ENCODE measurements at regions not wholly inside any gene's neighbourhood (a gene's known extent, or its start where the extent isn't known, plus 50 kb on each side); places are given as distances from the start of the nearest gene placed in this dataset.

- no peak for DNase-seq
- Histone ChIP-seq H3K4me3 (ENCODE audit: low read depth, low read length) (no peak overlapping the region), H3K27me3 (no peaks in the 10 kb centered on the region), H3K36me3 (no peaks in the 10 kb centered on the region), H3K4me1 (no peaks in the 10 kb centered on the region), H3K9me3 (no peaks in the 10 kb centered on the region; the same call in 1 of the 2 replicates)
- no peak for TF ChIP-seq CTCF (IDR thresholded peaks at IDR 0.05; ENCODE audit: low read depth, low read length)
Observed at GRCh38 chr6:21348504-21349195, 244.9 kb upstream of the SOX4 start.

- H3K36me3 ChIP-seq: no peaks in the 10 kb centered on the region
- H3K27me3 ChIP-seq: no peaks in the 10 kb centered on the region
- TF ChIP-seq CTCF (IDR thresholded peaks at IDR 0.05; ENCODE audit: low read depth, low read length): no peak
- no peaks in the 10 kb centered on the region for H3K9me3 ChIP-seq
- H3K4me1 ChIP-seq: no peaks in the 10 kb centered on the region
- no peak for DNase-seq
- H3K4me3 ChIP-seq (ENCODE audit: low read depth, low read length): no peak overlapping the region
Observed at GRCh38 chr6:21349834-21350233, 243.7 kb upstream of the SOX4 start.

- no peak for TF ChIP-seq CTCF (IDR thresholded peaks at IDR 0.05; ENCODE audit: low read depth, low read length)
- Histone ChIP-seq H3K4me3 (ENCODE audit: low read depth, low read length) (no peak overlapping the region), H3K4me1 (no peaks in the 10 kb centered on the region), H3K36me3 (no peaks in the 10 kb centered on the region), H3K9me3 (no peaks in the 10 kb centered on the region), H3K27me3 (no peaks in the 10 kb centered on the region)
- DNase-seq: no peak
Observed at GRCh38 chr6:21350926-21351325, 242.6 kb upstream of the SOX4 start.

GRCh38 chr6:21352131-21352530, 241.4 kb upstream of the SOX4 start:
- H3K9me3 ChIP-seq: no peaks in the 10 kb centered on the region
- H3K36me3 ChIP-seq: no peaks in the 10 kb centered on the region
- no peaks in the 10 kb centered on the region for H3K27me3 ChIP-seq
- DNase-seq: no peak
- H3K4me1 ChIP-seq: peaks cover 4% of the 10 kb centered on the region
- TF ChIP-seq CTCF (IDR thresholded peaks at IDR 0.05; ENCODE audit: low read depth, low read length): no peak
- H3K4me3 ChIP-seq (ENCODE audit: low read depth, low read length): no peak overlapping the region

GRCh38 chr6:21354805-21355238, 238.7 kb upstream of the SOX4 start:
- no peak for DNase-seq
- no peak overlapping the region for H3K4me3 ChIP-seq (ENCODE audit: low read depth, low read length)
- no peaks in the 10 kb centered on the region for H3K36me3 ChIP-seq
- no peaks in the 10 kb centered on the region for H3K9me3 ChIP-seq
- TF ChIP-seq CTCF (IDR thresholded peaks at IDR 0.05; ENCODE audit: low read depth, low read length): no peak
- H3K4me1 ChIP-seq: peaks cover 9% of the 10 kb centered on the region
- no peaks in the 10 kb centered on the region for H3K27me3 ChIP-seq

- Histone ChIP-seq H3K4me1 (peaks cover 9% of the 10 kb centered on the region), H3K4me3 (ENCODE audit: low read depth, low read length) (no peak overlapping the region), H3K27me3 (no peaks in the 10 kb centered on the region), H3K36me3 (no peaks in the 10 kb centered on the region), H3K9me3 (no peaks in the 10 kb centered on the region)
- TF ChIP-seq CTCF (IDR thresholded peaks at IDR 0.05; ENCODE audit: low read depth, low read length): no peak
- DNase-seq: no peak
Observed at GRCh38 chr6:21355638-21356037, 237.9 kb upstream of the SOX4 start.

Measured in BE2C (cell line).